HG02678 (cell line): ENCODE measurements at regions not wholly inside any gene's neighbourhood (a gene's known extent, or its start where the extent isn't known, plus 50 kb on each side); places are given as distances from the start of the nearest gene placed in this dataset.

Experiments
- ATAC-seq: cut with Tn5 transposase; IDR thresholded peaks from one replicate; pipeline ENCODE4 v1.9.1; 2021; ENCODE audit warnings: mild to moderate bottlenecking, moderate library complexity; ENCODE audit not compliant: unreplicated experiment

DNA sequence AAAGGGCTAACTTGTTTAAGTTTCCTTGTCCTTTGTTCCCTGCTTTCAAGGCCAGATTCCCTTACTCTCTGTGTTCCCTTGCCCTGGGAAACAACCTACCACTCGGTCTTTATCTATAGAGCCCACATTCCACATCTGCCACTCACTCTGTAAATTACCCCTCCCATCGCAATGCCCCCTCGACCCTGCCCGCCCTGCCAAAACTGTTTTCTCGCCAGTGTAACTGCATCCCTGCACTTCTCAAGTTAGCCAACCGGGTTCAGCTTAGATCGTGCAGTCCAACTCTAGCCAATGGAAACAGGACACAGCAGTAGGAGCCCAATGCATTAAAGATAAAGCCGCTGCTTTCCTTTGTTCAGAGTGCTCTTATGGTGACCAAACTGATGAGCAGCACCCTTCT is 263.6 kb downstream of the TBL1XR1 start:
- no peak for ATAC-seq

DNA sequence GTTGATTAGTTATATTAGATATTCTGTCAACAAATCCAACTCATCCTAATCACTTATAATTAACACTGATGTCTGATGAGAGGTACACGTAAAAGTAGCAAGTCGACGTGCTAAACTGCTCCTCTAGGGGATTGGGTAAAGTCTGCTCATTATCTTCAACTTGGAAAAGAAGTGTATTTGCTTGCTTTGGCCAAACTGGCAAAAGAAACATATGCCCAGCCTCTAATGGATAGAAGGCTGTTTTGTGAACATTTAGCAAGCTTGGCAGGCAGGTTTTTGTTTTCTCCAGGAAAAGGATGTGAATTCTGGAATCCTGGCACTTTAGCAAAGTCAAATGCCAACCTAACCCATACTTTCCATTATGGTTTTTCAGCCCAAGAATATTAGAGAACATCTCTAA is 264.8 kb downstream of the TBL1XR1 start:
- ATAC-seq: no peak

DNA sequence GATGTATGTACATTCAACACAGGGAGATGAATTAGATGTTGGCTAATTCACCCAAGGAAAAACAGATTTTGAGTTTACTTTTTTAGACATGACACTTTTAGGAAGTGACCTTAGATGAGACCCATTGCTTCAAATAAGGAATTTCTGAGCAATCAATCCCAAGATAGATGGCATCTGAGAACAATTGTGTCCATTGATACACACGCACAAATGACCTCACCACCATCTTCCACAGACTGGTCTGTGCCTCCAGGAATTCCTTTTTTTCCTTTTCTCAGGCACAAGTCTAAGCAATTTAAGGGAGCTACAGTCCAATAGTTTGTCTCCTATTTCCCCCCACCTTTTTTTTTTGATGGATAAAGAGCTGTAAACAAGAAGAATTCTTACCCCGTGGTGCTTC is 265.3 kb downstream of the TBL1XR1 start:
- ATAC-seq: no peak

DNA sequence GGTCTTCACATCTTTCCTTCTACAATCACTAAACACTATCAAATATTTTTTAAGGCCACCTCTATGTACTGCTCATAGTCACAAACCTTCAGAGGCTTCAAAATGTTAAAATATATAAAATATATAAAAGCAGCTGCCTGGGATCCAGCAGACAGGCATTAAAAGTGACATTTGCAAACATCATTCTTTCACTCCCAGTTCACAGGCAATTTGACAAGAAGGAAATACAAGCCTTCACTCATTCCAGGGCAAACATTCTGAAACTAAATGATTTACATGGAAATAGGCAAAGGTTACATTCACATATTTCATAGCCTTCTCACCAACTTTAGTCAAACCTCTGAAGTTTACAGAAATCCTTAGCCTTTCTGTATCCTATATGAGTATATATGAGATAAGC is 266.3 kb downstream of the TBL1XR1 start:
- no peak for ATAC-seq

DNA sequence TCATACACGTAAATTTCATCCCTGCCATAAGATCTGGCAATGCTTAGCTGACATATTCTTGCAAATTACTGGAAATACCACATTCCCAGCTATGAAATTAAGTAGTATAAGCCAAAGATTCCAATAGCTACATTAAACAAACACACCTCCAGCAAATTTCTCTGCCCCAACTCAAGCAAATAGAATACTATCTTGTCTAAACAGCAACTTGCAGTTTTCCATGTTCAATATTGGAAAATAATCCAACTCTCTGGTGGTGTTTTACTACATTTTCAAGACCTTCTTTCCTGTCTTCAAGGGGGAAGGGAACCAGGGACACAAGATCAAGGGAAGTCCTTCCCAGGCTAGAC is 268.7 kb downstream of the TBL1XR1 start:
- no peak for ATAC-seq

DNA sequence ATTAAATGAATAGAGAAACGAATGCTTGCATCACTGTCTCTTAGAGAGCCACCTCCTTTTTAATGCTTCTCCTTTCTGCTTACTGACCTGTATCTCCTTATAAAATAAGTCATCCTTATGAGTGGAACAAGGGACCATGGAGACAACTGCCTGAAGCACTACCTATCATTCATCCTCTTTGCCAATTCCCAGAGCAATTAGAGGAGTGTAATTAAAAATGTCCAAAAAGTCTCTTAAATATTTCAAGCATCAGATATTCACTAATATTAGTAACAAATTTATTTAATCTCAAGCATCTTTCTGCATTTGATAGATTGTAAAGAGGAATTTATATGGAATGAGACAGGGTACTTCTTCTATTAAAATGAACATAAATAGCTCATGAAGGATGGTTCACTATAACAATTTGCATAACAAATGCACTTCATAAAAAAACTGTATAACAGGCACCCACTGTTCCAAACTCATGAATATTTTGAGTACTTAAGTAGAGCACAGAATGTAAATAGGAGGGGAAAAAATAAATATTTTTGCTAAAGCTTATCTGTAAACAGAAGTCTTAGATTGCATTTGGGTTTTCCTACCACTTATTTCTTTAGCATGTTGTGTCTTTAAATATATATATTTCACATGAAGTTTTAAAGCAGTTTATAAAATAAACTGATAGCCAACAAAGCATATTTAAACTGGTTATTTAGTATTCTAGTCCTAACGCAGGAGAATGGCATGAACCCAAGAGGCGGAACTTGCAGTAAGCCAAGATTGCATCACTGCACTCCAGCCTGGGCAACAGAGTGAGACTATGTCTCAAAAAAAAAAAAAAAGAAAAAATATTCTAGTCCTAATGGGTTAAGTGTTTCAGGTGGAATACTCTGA is 269.3 kb downstream of the TBL1XR1 start:
- ATAC-seq: no peak

DNA sequence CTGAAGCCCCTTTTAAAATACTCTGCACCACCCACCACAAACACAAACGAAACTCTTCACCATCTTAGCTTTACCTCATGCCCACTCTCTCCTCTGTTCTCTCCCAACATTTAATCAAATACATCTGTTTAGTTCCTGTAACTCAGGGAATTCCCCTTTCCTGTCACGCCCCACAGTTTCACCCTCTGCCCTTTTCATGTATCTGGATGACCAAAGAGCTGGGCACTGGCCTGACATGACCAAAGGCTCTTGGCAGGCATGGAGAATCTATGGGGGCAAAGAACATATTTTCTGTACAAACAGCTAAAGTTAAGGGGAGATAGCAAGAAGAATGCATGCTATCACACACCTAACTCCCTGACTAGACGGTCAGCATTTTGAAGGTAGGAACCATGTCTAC is 270.0 kb downstream of the TBL1XR1 start:
- ATAC-seq: no peak

DNA sequence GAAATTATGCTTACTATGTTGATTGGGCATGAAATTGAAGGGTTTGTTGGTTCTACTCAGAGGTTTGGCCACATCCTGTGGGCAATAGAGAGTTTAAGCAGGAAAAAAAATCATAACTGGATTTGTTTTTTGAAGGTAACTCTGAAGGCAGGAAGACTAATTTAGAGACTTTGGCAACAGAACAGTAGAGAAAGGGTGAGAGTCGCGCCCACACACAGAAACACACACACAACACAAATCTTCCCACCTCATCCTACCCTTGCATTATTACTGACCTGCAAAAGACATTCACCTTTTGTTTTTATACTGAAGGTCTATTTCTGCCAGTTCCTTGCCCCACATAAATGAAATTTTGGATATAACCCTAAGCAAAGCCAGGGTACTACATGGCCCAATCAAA is 270.6 kb downstream of the TBL1XR1 start:
- no peak for ATAC-seq

DNA sequence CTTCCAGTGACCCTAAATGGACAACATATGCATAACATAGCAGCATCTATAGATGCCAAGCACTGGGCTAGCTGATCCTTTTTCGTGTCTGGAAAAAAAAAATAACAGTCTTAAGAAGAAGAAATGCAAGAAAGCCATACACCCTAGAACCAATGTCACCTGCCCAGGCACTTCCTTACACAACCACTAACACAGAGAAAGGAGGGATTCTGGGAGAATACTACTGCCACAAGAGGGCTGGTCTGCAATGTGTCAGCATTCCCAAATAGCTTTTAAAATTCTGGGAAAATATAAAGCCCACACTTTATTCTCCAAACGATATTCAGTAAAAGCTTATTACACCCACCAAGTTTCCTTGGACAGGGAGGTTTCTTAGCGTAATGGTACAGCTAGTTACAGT is 271.2 kb downstream of the TBL1XR1 start:
- no peak for ATAC-seq

DNA sequence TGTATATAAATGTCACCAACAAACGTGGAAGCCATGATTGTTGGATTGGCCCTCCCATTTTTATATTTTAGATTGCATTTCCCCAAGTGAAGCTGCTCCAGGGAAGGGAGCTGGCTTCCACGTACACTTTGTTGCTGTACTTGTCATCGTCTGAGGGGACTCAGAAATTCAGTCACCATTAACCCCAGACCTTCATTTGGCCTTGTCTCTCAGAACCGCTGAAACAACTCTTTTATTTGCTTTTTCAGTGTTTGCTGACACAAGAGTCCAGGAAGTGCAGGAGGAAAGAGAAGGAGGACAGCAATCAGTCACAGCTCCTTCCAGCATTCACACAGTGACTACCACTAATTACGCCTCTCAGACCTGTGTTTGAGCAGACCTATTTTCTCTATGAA is 276.5 kb downstream of the TBL1XR1 start:
- no peak for ATAC-seq

DNA sequence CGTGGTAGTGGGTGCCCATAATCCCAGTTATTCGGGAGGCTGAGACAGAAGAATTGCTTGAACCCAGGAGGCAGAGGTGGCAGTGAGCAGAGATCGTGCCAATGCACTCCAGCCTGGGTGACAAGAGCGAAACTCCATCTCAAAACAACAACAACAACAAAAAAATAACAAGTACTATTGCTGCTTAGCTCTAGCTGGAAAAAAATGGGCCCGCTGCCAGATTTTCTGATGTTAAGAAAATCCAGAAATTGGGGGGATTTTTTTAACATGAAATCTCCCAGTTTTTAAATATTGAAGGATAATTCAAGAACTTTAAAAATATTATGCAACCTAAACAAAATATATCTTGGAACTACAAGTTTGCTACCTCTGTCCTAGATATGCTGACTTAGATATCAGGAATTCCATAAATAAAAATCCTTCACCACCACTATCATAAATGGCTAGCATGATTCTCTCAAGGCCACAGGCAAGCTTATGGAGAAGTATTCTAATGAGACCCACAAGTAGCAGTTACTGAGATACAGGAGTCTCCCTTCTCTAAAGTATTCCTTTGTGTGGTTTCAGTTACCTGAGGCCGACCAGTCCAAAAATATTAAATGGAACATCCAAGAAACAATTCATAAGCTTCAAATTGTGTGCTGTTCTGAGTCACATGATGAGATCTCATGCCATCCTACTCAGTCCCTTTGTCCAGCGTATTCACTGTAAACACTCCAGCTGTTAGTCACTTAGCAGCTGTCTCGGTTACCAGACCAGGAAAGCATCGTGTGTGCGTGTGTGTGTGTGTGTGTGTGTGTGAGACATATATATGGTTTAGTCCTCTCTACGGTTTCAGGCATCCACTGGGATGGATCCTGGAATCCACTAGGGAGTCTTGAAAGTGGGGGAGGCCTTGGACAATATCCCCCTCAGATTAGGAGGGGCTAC is 277.2 kb downstream of the TBL1XR1 start:
- no peak for ATAC-seq

DNA sequence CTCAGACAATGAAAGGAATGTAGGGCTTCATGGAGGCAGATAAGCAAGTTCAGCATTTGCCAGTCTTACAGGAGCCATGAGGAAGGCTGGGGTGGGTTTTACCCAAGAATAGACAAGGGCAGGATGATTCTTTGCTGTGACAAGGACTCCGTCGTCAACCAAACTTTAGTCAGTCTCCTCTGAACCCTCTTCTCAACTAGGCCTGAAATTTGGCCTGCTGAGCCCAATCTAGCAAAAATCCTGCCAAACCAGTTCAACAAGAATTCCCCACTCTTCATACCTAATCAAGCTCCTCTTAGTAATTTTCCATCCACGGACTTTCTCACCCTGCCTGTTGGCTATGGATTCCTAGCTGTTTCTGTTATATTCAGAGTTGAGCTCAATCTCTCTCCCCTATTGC is 280.5 kb downstream of the TBL1XR1 start:
- ATAC-seq: no peak

DNA sequence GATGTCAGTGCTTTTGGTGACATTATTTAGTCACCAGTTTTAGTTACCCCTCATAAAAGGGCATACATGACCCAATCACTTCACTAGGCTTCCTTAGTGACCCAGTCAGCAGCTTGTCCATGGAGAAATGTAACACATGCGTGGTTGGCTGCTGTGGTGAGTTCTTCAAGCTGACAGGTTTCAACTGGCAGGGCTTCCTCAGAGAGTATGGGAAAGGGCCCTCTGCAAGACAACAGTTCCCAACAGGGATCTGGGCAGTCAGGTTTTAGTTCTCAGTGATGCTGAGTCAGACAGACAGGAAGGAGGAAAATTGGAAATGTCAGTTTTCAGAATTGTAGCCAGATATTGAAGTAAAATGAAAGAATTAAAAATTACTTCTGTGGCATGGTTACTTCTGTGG is 282.5 kb downstream of the TBL1XR1 start:
- no peak for ATAC-seq

DNA sequence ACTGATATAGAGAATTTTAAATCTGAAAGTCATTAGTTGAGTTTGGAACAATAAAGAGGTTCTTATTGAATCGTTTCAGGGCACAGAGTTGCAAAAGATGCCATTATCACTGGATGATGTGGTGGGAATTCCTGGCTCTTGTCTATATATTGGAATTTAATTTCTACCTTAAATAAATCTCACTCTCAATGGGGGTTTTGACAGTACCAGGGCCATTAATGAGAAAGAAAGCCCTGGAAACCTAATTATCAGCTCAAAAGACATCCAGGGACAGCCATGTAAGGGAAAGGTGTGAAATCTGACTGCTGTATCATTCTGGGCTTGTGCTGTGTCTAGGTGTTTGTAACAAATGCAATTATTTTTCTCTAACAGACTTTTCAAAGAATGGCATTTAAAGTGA is 285.7 kb downstream of the TBL1XR1 start:
- no peak for ATAC-seq

DNA sequence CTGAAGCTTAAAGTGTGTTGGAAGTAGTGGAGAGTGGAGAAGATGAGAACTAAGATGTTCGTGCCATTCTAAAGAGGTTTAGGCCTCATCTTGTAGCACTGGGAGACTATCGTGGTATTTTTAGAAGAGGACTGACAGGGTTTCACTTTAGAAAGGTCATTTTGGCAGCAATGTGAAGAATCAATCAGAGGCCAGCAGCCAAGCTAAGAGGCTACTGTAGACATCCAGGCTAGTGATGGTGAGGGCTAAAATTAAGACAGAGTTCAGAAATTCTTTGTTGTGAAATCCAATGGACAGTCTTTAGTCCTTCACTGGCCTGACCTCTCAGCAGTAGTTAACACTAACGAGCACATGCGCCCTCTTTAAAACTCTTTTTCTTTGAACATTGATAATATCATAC is 288.2 kb downstream of the TBL1XR1 start:
- no peak for ATAC-seq

DNA sequence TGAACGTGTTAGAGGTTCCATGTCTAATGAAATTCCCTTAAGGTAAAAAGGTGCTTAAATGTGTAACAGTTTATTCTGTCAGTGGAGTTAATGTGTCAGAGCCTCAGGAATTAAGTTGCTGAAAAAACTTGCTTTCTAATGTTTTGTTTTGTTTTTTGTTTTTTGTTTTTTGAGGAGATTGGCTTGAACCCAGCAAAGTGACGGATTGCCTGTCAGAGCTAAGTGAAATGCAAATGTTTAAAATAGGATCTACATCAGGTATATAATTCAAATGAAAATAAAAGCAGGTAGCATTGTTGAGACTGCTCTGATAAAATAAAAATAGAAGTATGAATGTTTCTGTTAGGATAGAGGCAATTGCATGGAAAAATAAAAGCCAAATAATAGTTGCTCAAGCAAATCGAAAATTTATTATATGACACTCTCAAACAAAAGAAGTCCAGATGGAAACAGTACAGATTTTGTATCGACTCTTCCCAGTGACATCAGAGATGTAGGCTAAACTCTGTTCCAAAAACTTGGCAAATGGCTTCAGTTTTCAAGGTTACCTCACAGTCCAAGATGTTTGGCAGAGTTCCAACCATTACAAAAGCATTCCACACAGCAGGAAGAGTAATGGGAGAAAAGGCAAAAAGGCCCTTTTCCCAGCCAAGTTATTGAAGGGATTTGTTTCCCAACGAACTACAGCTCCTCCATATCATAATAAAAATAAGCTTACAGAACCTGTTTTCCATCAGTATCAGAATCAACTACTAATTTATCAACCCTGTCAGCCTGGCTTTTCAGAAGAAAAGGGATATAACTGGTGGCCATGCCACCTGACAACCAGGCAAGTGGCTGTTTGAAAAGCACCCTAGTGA is 291.0 kb downstream of the TBL1XR1 start:
- no peak for ATAC-seq

DNA sequence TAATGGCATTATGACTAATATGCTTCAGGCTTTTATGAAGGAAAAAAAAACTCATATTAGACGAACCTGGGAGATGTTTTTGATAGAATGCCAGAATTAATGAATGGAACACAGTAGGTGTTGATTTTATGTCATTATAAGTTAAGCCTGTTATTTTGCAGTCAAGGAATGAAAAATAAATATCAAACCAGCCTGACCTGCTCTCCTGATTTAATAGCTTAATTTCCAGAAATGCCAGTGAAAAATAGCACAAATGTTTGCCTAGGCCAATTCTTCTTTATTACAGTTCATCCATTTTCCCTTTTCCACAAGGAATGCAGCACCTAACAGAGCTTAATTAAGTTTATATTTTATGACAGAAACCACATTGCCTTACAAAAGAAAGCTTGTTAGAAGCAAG is 292.0 kb downstream of the TBL1XR1 start:
- no peak for ATAC-seq

DNA sequence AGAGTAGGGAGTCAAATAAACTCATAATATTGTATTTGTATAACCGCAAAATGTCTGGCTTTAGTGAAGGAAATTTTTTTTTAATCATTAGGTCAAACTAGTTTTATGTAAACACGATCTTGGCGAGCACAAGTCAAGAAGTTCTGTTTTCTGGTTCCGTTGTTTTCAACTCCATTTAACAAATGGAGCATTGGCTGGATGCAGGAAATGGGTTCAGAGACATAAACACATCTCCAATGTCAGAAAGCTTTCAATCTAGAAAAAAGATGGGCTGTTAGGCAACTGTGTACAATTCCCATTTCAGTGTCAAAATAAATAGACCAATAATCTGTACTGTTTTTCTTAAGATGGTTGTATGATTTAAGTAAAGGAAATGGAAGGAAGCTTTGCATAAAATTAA is 292.8 kb downstream of the TBL1XR1 start:
- no peak for ATAC-seq

DNA sequence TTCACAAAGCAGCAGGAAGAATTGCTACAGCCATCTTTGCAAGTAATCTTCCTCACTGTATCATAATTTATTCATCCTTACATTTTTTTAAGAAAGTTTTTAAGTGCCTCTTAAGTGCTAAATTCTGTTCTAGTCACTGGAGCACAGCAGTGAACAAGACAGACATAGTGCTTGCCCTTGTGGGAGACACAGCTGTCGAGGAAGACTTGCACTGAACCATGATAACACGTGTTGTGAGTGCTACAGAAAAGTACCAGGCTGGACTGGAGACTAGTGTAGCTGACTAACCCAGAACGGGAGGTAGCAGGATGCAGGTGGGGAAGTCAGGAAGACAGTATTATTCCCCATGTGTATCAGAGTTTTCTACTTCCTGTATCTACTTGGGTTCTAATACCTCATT is 300.6 kb downstream of the TBL1XR1 start:
- ATAC-seq: no peak

DNA sequence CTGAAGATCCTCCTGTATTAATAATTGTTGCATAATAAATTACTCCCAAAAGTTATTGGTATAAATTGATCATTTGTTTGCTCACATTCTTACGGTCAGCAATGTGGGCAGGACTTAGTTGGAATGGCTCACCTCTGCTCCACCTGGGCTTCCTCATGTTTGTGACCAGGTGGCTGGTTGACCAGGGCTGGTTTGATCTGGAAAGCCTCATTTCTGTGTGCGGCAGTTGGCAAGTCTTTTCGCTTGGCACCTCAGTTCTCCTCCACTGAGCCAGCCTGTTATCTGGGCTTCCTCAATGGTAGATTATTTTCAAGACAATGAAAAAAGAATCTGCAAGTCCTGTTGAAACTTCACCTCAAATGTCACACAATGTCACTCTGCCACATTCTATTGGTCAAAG is 301.1 kb downstream of the TBL1XR1 start:
- no peak for ATAC-seq

DNA sequence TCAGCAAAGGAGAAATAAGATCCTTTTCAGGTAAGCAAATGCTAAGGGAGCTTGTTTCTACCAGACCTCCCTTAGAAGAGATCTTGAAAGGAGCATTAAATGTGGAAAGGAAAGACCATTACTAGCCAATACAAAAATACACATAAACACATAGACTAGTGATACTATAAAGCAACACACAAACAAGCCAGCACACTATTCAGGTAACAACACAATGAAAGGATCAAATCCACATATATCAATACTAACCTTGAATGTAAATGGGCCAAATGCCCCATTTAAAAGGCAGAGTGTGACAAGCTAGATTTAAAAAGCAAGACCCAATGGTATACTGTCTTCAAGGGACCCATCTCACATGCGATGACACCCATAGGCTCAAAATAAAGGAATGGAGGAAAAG is 317.6 kb downstream of the TBL1XR1 start:
- ATAC-seq: no peak
